ENCODE measurements at regions not wholly inside any gene's neighbourhood (a gene's known extent, or its start where the extent isn't known, plus 50 kb on each side); places are given as distances from the start of the nearest gene placed in this dataset.

DNA sequence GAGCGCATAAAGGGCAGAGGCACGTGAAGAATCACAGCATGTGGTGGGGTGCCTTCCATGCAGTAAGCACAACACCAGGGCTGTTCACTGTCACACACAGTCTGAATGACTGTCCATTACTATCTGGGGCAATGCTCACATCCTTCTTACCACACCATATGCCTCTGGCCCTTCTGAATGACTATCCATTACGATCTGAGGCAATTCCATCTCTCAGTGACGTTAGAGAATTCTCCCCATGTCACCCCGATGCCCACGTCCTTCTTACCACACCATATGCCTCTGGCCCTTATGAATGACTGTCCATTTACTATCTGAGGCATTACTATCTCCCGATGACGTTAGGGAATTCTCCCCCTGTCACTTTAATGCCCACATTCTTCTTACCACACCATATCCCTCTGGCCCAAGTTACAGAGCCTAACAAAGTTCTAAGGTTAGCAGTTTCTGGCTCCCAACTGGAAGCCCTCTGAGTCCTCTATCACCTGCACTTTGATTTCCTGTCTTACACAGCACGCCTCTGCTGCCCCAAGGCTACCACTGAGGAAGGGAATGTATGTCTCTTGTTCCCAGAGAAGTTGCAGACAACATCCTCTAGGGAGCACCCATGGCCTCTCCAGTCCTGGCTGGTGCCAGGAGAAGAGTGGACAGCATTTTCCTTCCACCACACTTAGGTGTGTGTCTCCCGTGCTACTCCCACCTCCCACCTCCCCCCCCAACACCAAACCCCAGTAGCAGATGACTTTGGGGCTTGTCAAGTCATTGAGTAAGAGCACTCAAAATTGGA lies 154.8 kb downstream of the COG6 start:
- Histone ChIP-seq H3K27me3 (ENCODE audit: control insufficient read depth in 2 of 2, insufficient read depth in 2 of 2, low read length in 2 of 2) (no peaks in the 10 kb centered on the region), H3K9me3 (replicated peaks in 1 of 2; ENCODE audit: control insufficient read depth in 1 of 2, insufficient read depth in 1 of 2, low read length in 2 of 2) (no peaks in the 10 kb centered on the region), H3K4me2 (replicated peaks; ENCODE audit: extremely low read depth, low read length, poor library complexity, severe bottlenecking) (no peak overlapping the region), H4K20me1 (ENCODE audit: insufficient read depth, low read length) (no peaks in the 10 kb centered on the region), H3K27ac (ENCODE audit: low read depth in 1 of 2, low read length in 2 of 2) (peak overlapping the region in 1 of 2 donors; percentile 8), H2AFZ (ENCODE audit: insufficient read depth, low read depth, low read length, poor library complexity, severe bottlenecking) (no peak overlapping the region), H3K9ac (ENCODE audit: insufficient read depth, low read length, poor library complexity, severe bottlenecking) (no peak overlapping the region), H3K79me2 (ENCODE audit: insufficient read depth, low read length) (no peaks in the 10 kb centered on the region), H3K4me3 (replicated peaks in 1 of 3; ENCODE audit: low read depth in 2 of 3, low read length in 3 of 3) (no peak overlapping the region), H3K4me1 (ENCODE audit: control insufficient read depth in 1 of 2, insufficient read depth in 2 of 2, low read length in 2 of 2) (peaks cover 15 to 16% of the 10 kb centered on the region in 2 donors), H3K36me3 (replicated peaks in 1 of 2; ENCODE audit: control insufficient read depth in 1 of 2, insufficient read depth in 2 of 2, low read length in 2 of 2) (no peaks in the 10 kb centered on the region)
- Mint-ChIP-seq H3K9me3 (peaks cover 0 to 6% (median 0%) of the 10 kb centered on the region in 7 donors), H3K27ac (peak overlapping the region in 4 of 7 donors; percentile 58 to 82 (median 81)), H3K36me3 (no peaks in the 10 kb centered on the region), H3K4me1 (peaks cover 6% of the 10 kb centered on the region), H3K27me3 (ENCODE audit: low read depth in 3 of 3) (peaks cover 0 to 3% (median 0%) of the 10 kb centered on the region in 3 donors), H3K4me3 (no peak overlapping the region)
- TF ChIP-seq, protein P1, sequence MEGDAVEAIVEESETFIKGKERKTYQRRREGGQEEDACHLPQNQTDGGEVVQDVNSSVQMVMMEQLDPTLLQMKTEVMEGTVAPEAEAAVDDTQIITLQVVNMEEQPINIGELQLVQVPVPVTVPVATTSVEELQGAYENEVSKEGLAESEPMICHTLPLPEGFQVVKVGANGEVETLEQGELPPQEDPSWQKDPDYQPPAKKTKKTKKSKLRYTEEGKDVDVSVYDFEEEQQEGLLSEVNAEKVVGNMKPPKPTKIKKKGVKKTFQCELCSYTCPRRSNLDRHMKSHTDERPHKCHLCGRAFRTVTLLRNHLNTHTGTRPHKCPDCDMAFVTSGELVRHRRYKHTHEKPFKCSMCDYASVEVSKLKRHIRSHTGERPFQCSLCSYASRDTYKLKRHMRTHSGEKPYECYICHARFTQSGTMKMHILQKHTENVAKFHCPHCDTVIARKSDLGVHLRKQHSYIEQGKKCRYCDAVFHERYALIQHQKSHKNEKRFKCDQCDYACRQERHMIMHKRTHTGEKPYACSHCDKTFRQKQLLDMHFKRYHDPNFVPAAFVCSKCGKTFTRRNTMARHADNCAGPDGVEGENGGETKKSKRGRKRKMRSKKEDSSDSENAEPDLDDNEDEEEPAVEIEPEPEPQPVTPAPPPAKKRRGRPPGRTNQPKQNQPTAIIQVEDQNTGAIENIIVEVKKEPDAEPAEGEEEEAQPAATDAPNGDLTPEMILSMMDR (IDR thresholded peaks at IDR 0.05): no peak
- DNase-seq: no peak
- WGBS (ENCODE audit: insufficient coverage): 98% methylated on average over 5 of the region's 10 CpGs
- intact Hi-C loops (cut with micrococcal nuclease): no loop called here

DNA sequence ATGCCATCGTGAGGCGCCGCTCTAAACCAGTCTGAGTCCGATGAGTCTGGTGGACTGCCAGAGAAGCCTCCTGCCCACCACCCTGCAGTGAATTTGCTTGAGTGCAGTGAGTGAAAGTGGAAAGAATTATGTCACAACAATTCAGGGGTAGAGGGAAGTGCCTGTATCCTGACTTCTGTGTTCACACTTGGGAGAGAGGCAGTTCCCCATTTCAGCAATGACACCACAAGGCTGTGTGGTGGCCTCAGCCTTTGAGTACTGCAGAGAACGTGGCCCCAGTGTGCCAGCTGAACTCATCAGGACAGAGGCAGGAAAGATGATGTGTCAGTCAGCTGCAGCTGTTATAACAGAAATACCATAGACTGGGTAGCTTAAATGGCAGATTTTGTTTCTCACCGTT lies 155.6 kb downstream of the COG6 start:
- no peaks in the 10 kb centered on the region for H4K20me1 ChIP-seq (ENCODE audit: insufficient read depth, low read length)
- peaks cover 0 to 6% (median 0%) of the 10 kb centered on the region in 7 donors for H3K9me3 Mint-ChIP-seq
- 0% methylated on average over 6 of the region's 6 CpGs for WGBS (ENCODE audit: insufficient coverage)
- H3K9ac ChIP-seq (ENCODE audit: insufficient read depth, low read length, poor library complexity, severe bottlenecking): no peak overlapping the region
- TF ChIP-seq, protein P1 (IDR thresholded peaks at IDR 0.05): no peak
- H3K36me3 ChIP-seq (replicated peaks in 1 of 2; ENCODE audit: control insufficient read depth in 1 of 2, insufficient read depth in 2 of 2, low read length in 2 of 2): no peaks in the 10 kb centered on the region
- no peaks in the 10 kb centered on the region for H3K27me3 ChIP-seq (ENCODE audit: control insufficient read depth in 2 of 2, insufficient read depth in 2 of 2, low read length in 2 of 2)
- intact Hi-C loops (cut with micrococcal nuclease): no loop called here
- no peaks in the 10 kb centered on the region for H3K9me3 ChIP-seq (replicated peaks in 1 of 2; ENCODE audit: control insufficient read depth in 1 of 2, insufficient read depth in 1 of 2, low read length in 2 of 2)
- peak; percentile 35 to 69 (median 43) for DNase-seq
- H3K4me2 ChIP-seq (replicated peaks; ENCODE audit: extremely low read depth, low read length, poor library complexity, severe bottlenecking): peak overlapping the region; percentile 41
- peaks cover 6% of the 10 kb centered on the region for H3K4me1 Mint-ChIP-seq
- no peak overlapping the region for H2AFZ ChIP-seq (ENCODE audit: insufficient read depth, low read depth, low read length, poor library complexity, severe bottlenecking)
- H3K4me3 ChIP-seq (replicated peaks in 1 of 3; ENCODE audit: low read depth in 2 of 3, low read length in 3 of 3): no peak overlapping the region
- peaks cover 15 to 16% of the 10 kb centered on the region in 2 donors for H3K4me1 ChIP-seq (ENCODE audit: control insufficient read depth in 1 of 2, insufficient read depth in 2 of 2, low read length in 2 of 2)
- H3K36me3 Mint-ChIP-seq: no peaks in the 10 kb centered on the region
- H3K27ac ChIP-seq (ENCODE audit: low read depth in 1 of 2, low read length in 2 of 2): peak overlapping the region in 1 of 2 donors; percentile 8
- no peaks in the 10 kb centered on the region for H3K79me2 ChIP-seq (ENCODE audit: insufficient read depth, low read length)
- H3K27ac Mint-ChIP-seq: peak overlapping the region in 6 of 7 donors; percentile 58 to 85 (median 80)
- H3K4me3 Mint-ChIP-seq: peak overlapping the region in 1 of 2 donors; percentile 76
- peaks cover 0 to 3% (median 0%) of the 10 kb centered on the region in 3 donors for H3K27me3 Mint-ChIP-seq (ENCODE audit: low read depth in 3 of 3)
